K562 (cell line): ENCODE measurements at regions not wholly inside any gene's neighbourhood (a gene's known extent, or its start where the extent isn't known, plus 50 kb on each side); places are given as distances from the start of the nearest gene placed in this dataset.

ENCODE experiments used
- ATAC-seq: fragments of 200-7000 bp; cut with Tn5 transposase; 3 replicates; pipeline ENCODE4 v1.9.1; 2020; ENCODE audit warnings: moderate library complexity
- BruUV-seq: library from RNA; stranded (reverse); fragments of 400-500 nt; replicated peaks from 2 replicates; lab custom pipeline; 2021; lab: Mats Ljungman, UMichigan
- CTCF ChIA-PET: fragments of 300-600 bp; formaldehyde crosslinking; extraction: SDS; loops from one replicate; lab custom pipeline; 2021; ENCODE audit warnings: low intra/inter-chr PET ratio; lab: Yijun Ruan, JAX
- POLR2A ChIA-PET: fragments of 300-600, 350-650 bp; sonication (Branson Sonifier 250); formaldehyde crosslinking; extraction: SDS; loops from one replicate; lab custom pipeline; 2021; ENCODE audit warnings: antibody characterized with exemption, inconsistent platforms; lab: Yijun Ruan, JAX
- DNase-seq, 4 experiments: peaks; one replicate each; pipeline versions ENCODE4 v3.0.0 to v3.0.0-alpha.2; 2011 to 2018; ENCODE audit warnings: low spot score in 3 of 4, mixed read lengths in 3 of 4; ENCODE audit errors: extremely low read depth in 1 of 4
- FAIRE-seq: peaks from 2 replicates; lab custom pipeline; 2011; peaks lifted over from hg19 to GRCh38; lab: Jason Lieb, UNC
- H2AFZ ChIP-seq: 2 replicates; pipeline ENCODE4 v1.6.0; 2011; ENCODE audit warnings: low read depth, low read length, control low read depth, inconsistent platforms
- H3K27ac ChIP-seq: fragments of 200-600 bp; 3 replicates; pipeline ENCODE4 v1.8.0; 2011; ENCODE audit warnings: low read depth, mild to moderate bottlenecking, control low read depth, inconsistent platforms, low read length, moderate library complexity, mixed read lengths; ENCODE audit errors: extremely low read depth
- H3K27me3 ChIP-seq, 2 experiments: fragments of 300-600 bp in 1 of 2; 2 replicates in 1 of 2; 3 replicates in 1 of 2; pipeline versions ENCODE4 v1.6.0 to v1.8.0; 2011; ENCODE audit warnings: inconsistent platforms in 2 of 2, low read length in 2 of 2, mild to moderate bottlenecking in 1 of 2, mixed read lengths in 1 of 2, moderate library complexity in 1 of 2; ENCODE audit not compliant: control insufficient read depth in 2 of 2, insufficient read depth in 2 of 2
- H3K36me3 ChIP-seq: fragments of 300-600 bp; 3 replicates; pipeline ENCODE4 v1.8.0; 2011; ENCODE audit warnings: mild to moderate bottlenecking, low read length, inconsistent platforms; ENCODE audit not compliant: control insufficient read depth, insufficient read depth
- H3K4me1 ChIP-seq, 2 experiments: fragments of 200-600 bp in 1 of 2; replicated peaks in 1 of 2; 2 replicates in 1 of 2; 3 replicates in 1 of 2; pipeline versions ENCODE4 v1.5.1 to v1.8.0; 2011; ENCODE audit warnings: inconsistent platforms in 2 of 2, low read length in 2 of 2, mild to moderate bottlenecking in 1 of 2, mixed read lengths in 1 of 2, moderate library complexity in 1 of 2; ENCODE audit not compliant: control insufficient read depth in 2 of 2, insufficient read depth in 2 of 2
- H3K4me2 ChIP-seq: 2 replicates; pipeline ENCODE4 v1.6.1; 2011; ENCODE audit warnings: low read length, control low read depth, inconsistent platforms, mixed read lengths; ENCODE audit not compliant: insufficient read depth
- H3K4me3 ChIP-seq: fragments of 200-600 bp; sonication (generic), shearing (Covaris generic); 2 replicates; pipeline ENCODE4 v1.5.1; 2016; ENCODE audit warnings: control low read depth, inconsistent platforms
- H3K79me2 ChIP-seq: fragments of 200-600 bp; 3 replicates; pipeline ENCODE4 v1.8.0; 2011; ENCODE audit warnings: low read length, inconsistent platforms; ENCODE audit not compliant: control insufficient read depth, insufficient read depth
- H3K9ac ChIP-seq, 2 experiments: 2 replicates each; pipeline versions ENCODE4 v1.6.0 to v1.6.1; 2011; ENCODE audit warnings: low read depth in 2 of 2, low read length in 2 of 2, control low read depth in 1 of 2, inconsistent platforms in 1 of 2, mild to moderate bottlenecking in 1 of 2, mixed read lengths in 1 of 2; ENCODE audit not compliant: insufficient read depth in 1 of 2
- H3K9me1 ChIP-seq: one replicate; pipeline ENCODE4 v1.6.0; 2011; ENCODE audit warnings: inconsistent platforms, mild to moderate bottlenecking, low read length, moderate library complexity; ENCODE audit not compliant: control insufficient read depth, insufficient read depth
- H3K9me3 ChIP-seq: replicated peaks from 2 replicates; pipeline ENCODE4 v1.5.1; 2011; ENCODE audit warnings: low read depth, low read length, inconsistent platforms; ENCODE audit not compliant: control insufficient read depth, insufficient read depth
- H4K20me1 ChIP-seq: replicated peaks from 2 replicates; pipeline ENCODE4 v1.6.1; 2011; ENCODE audit warnings: low read length, inconsistent platforms, mixed read lengths; ENCODE audit not compliant: control insufficient read depth, insufficient read depth
- ARID1B ChIP-seq: fragments of 450-650 bp; IDR thresholded peaks from 2 replicates; pipeline ENCODE4 v1.6.1; 2016; ENCODE audit warnings: antibody characterized with exemption, mild to moderate bottlenecking, inconsistent platforms
- BCL6 ChIP-seq: fragments of 250-450 bp; sonication (Bioruptor Pico); IDR thresholded peaks from 2 replicates; pipeline ENCODE4 v1.4.0; 2020
- CREM ChIP-seq: IDR thresholded peaks from 2 replicates; pipeline ENCODE4 v1.6.1; 2014; ENCODE audit warnings: antibody characterized with exemption, low read depth
- DPF2 ChIP-seq: fragments of 450-650 bp; IDR thresholded peaks from 2 replicates; pipeline ENCODE4 v1.6.1; 2016
- HDAC1 ChIP-seq, 2 experiments: fragments of 450-650 bp; IDR thresholded peaks; 2 replicates each; pipeline ENCODE4 v1.6.1; 2016 to 2017; ENCODE audit warnings: inconsistent platforms in 1 of 2, mild to moderate bottlenecking in 1 of 2, moderate library complexity in 1 of 2
- HDAC8 ChIP-seq: fragments of 450-650 bp; IDR thresholded peaks from 2 replicates; pipeline ENCODE4 v1.6.1; 2016; ENCODE audit warnings: mild to moderate bottlenecking, missing genetic modification characterization, moderate library complexity, missing compliant biosample characterization
- KDM2B ChIP-seq: fragments of 250-450 bp; sonication (Bioruptor Pico); IDR thresholded peaks from 2 replicates; pipeline ENCODE4 v1.8.0; 2021; ENCODE audit warnings: mild to moderate bottlenecking, moderate library complexity
- MXI1 ChIP-seq: IDR thresholded peaks from 2 replicates; pipeline ENCODE4 v1.6.1; 2011; ENCODE audit warnings: low read depth, mild to moderate bottlenecking, improper control_type of control experiment, low read length
- NR3C1 ChIP-seq: sonication (generic); formaldehyde crosslinking; IDR thresholded peaks from 2 replicates; pipeline ENCODE4 v1.8.1; 2022; ENCODE audit warnings: missing genetic modification reagents
- OTX1 ChIP-seq: fragments of 450-650 bp; formaldehyde crosslinking; IDR thresholded peaks from 2 replicates; pipeline ENCODE4 v1.4.0; 2022; ENCODE audit warnings: mild to moderate bottlenecking
- RB1 ChIP-seq: fragments of 450-650 bp; IDR thresholded peaks from 2 replicates; pipeline ENCODE4 v1.6.1; 2017; ENCODE audit warnings: low read depth, mild to moderate bottlenecking
- RBBP5 ChIP-seq: fragments of 200-600 bp; sonication (generic); IDR thresholded peaks from 2 replicates; pipeline ENCODE4 v1.6.1; 2012; ENCODE audit warnings: borderline replicate concordance, mild to moderate bottlenecking, low read length, control low read depth, inconsistent platforms; ENCODE audit not compliant: insufficient read depth, poor library complexity, severe bottlenecking
- SMARCA4 ChIP-seq: fragments of 450-650 bp; IDR thresholded peaks from 2 replicates; pipeline ENCODE4 v1.6.1; 2016
- XRCC3 ChIP-seq: fragments of 450-650 bp; IDR thresholded peaks from 2 replicates; pipeline ENCODE4 v1.6.1; 2017; ENCODE audit warnings: mild to moderate bottlenecking, moderate library complexity
- ZNF134 ChIP-seq: fragments of 250-450 bp; sonication (Bioruptor Pico); conservative IDR thresholded peaks from 2 replicates; pipeline ENCODE4 v1.4.0; 2020
- ZNF239 ChIP-seq: fragments of 250-450 bp; sonication (Bioruptor Pico); IDR thresholded peaks from 2 replicates; pipeline ENCODE4 v1.4.0; 2020; ENCODE audit warnings: mild to moderate bottlenecking
- ZNF24 ChIP-seq: fragments of 450-650 bp; IDR thresholded peaks from 2 replicates; pipeline ENCODE4 v1.6.1; 2016
- ZNF695 ChIP-seq: fragments of 450-650 bp; formaldehyde crosslinking; IDR thresholded peaks from 2 replicates; pipeline ENCODE4 v1.4.0; 2020; ENCODE audit warnings: mild to moderate bottlenecking, moderate library complexity
- ZNF77 ChIP-seq: fragments of 250-450 bp; sonication (Bioruptor Pico); IDR thresholded peaks from 2 replicates; pipeline ENCODE4 v1.5.0; 2020
- ZNF830 ChIP-seq: fragments of 250-450 bp; sonication (Bioruptor Pico); IDR thresholded peaks from 2 replicates; pipeline ENCODE4 v1.5.0; 2021; ENCODE audit warnings: mild to moderate bottlenecking
- WGBS: fragments of 100-300 bp; shearing (Covaris generic); methylation state at CpG from one replicate; pipeline ENCODE4 v1.1.6; 2016; ENCODE audit warnings: low coverage, mixed read lengths; ENCODE audit not compliant: insufficient coverage; ENCODE audit errors: missing lambda C conversion rate; 5-methylcytosine and 5-hydroxymethylcytosine counted together
- in situ Hi-C: fragments of 300-500 bp; cut with MboI; formaldehyde crosslinking; loops from 4 replicates; pipeline ENCODE4 v1.15.0; 2018; ENCODE audit warnings: inconsistent platforms, mixed read lengths
- intact Hi-C: fragments of 100-400 bp; cut with micrococcal nuclease; formaldehyde crosslinking; loops from 2 replicates; pipeline ENCODE4 v1.14.2; 2022
- TF ChIP-seq, protein P1 (sequence below), 2 experiments: fragments of 450-650 bp in 1 of 2; sonication (generic) in 1 of 2; formaldehyde crosslinking in 1 of 2; IDR thresholded peaks in 1 of 2; conservative IDR thresholded peaks in 1 of 2; 2 replicates each; pipeline versions ENCODE4 v1.6.1 to v1.8.1; 2016 to 2023; ENCODE audit warnings: mild to moderate bottlenecking in 2 of 2, moderate library complexity in 2 of 2, inconsistent platforms in 1 of 2, missing genetic modification reagents in 1 of 2
- TF ChIP-seq, protein P2 (sequence below): sonication (generic); formaldehyde crosslinking; IDR thresholded peaks from 2 replicates; pipeline ENCODE4 v1.8.0; 2022; ENCODE audit warnings: mild to moderate bottlenecking, missing genetic modification reagents

- TF ChIP-seq, protein P1, sequence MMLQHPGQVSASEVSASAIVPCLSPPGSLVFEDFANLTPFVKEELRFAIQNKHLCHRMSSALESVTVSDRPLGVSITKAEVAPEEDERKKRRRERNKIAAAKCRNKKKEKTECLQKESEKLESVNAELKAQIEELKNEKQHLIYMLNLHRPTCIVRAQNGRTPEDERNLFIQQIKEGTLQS (IDR thresholded peaks at IDR 0.05), result peak; percentile 55
- TF ChIP-seq, protein P1 (CRISPR knock-in tag; conservative IDR thresholded peaks at IDR 0.05), result no peak
- 0 out of 2 replicates have a peak, but pooled peaks have one; percentile 25 for TF ChIP-seq SMARCA4
- peak; percentile 23; the same call in 1 of the 2 replicates for TF ChIP-seq DPF2
- TF ChIP-seq RBBP5, result no peak
- TF ChIP-seq, all 486 proteins: peak for 9
Measured at GRCh38 chr1:87473203-87473661, 144.6 kb downstream of the LMO4 start (continued).

- Histone ChIP-seq H3K9me3 (no peaks in the 10 kb centered on the region), H3K79me2 (no peaks in the 10 kb centered on the region), H4K20me1 (no peaks in the 10 kb centered on the region), H3K4me3 (no peak overlapping the region), H3K4me1 (no peaks in the 10 kb centered on the region), H3K4me2 (no peak overlapping the region), H3K36me3 (no peaks in the 10 kb centered on the region), H3K27ac (no peak overlapping the region), H3K9ac (no peak overlapping the region), H3K9me1 (no peaks in the 10 kb centered on the region), H2AFZ (no peak overlapping the region), H3K27me3 (peaks cover 0 to 6% of the 10 kb centered on the region in 2 experiments; a peak in 2 of 5 replicates)
- DNase-seq (no peak), FAIRE-seq (no peak), ATAC-seq (no peak)
- no TSS peak for BruUV-seq
- in situ Hi-C loops, result no loop called here
- ChIA-PET CTCF (no interaction called here), POLR2A (interaction anchor here (1.5 kb wide), 1 partner anchor 9 kb away, joined by 3 read pairs; no protein-coding TSS in a partner anchor)
- TF ChIP-seq ARID1B (no peak), NR3C1 (no peak), HDAC8 (tag) (no peak), MXI1 (no peak), ZNF830 (CRISPR knock-in tag) (no peak), ZNF239 (CRISPR knock-in tag) (no peak), RB1 (no peak), HDAC1 (IDR thresholded peaks at IDR 0.05) (no peak), ZNF77 (CRISPR knock-in tag) (no peak), ZNF695 (no peak), BCL6 (CRISPR knock-in tag) (no peak), OTX1 (no peak), ZNF134 (CRISPR knock-in tag) (no peak), ZNF24 (no peak), CREM (no peak), XRCC3 (no peak), KDM2B (CRISPR knock-in tag) (no peak)
- TF ChIP-seq, protein P2, sequence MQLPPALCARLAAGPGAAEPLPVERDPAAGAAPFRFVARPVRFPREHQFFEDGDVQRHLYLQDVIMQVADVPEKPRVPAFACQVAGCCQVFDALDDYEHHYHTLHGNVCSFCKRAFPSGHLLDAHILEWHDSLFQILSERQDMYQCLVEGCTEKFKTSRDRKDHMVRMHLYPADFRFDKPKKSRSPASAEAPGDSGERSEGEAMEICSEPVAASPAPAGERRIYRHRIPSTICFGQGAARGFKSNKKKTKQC, result no peak
- intact Hi-C loops, result no loop called here
- 12% methylated on average over 5 of the region's 5 CpGs for WGBS
Measured at GRCh38 chr1:87474098-87474497, 145.4 kb downstream of the LMO4 start.
